HepG2 (cell line): ENCODE measurements at regions not wholly inside any gene's neighbourhood (a gene's known extent, or its start where the extent isn't known, plus 50 kb on each side); places are given as distances from the start of the nearest gene placed in this dataset.

ENCODE experiments used
- ATAC-seq: fragments of 200-7000 bp; cut with Tn5 transposase; 3 replicates; pipeline ENCODE4 v1.9.1; 2020; ENCODE audit warnings: mild to moderate bottlenecking, moderate library complexity
- BruUV-seq: library from RNA; stranded (reverse); fragments of 400-500 nt; replicated peaks from 2 replicates; lab custom pipeline; 2021; lab: Mats Ljungman, UMichigan
- CTCF ChIA-PET: fragments of 300-600 bp; formaldehyde crosslinking; extraction: SDS; loops from one replicate; lab custom pipeline; 2021; ENCODE audit warnings: low total read pairs, inconsistent platforms, low intra/inter-chr PET ratio; lab: Yijun Ruan, JAX
- POLR2A ChIA-PET: fragments of 350-600 bp; sonication (Branson Sonifier 250); formaldehyde crosslinking; loops from one replicate; lab custom pipeline; 2020; ENCODE audit warnings: antibody characterized with exemption, inconsistent platforms; lab: Yijun Ruan, JAX
- DNase-seq: peaks from one replicate; pipeline ENCODE4 v3.0.0-alpha.2; 2015; ENCODE audit warnings: low spot score
- FAIRE-seq: peaks from 3 replicates; lab custom pipeline; 2011; peaks lifted over from hg19 to GRCh38; lab: Jason Lieb, UNC
- H2AFZ ChIP-seq: one replicate; pipeline ENCODE4 v1.6.1; 2011; ENCODE audit warnings: low read length, inconsistent platforms
- H3K27ac ChIP-seq: fragments of 300-600 bp; 3 replicates; pipeline ENCODE4 v1.8.0; 2011; ENCODE audit warnings: mixed run types, mild to moderate bottlenecking, mixed read lengths, low read length, inconsistent platforms; ENCODE audit not compliant: insufficient read depth; ENCODE audit errors: extremely low read length
- H3K27me3 ChIP-seq, 2 experiments: fragments of 200-600 bp in 1 of 2; 2 replicates in 1 of 2; 3 replicates in 1 of 2; pipeline versions ENCODE4 v1.6.0 to v1.8.0; 2011; ENCODE audit warnings: low read length in 2 of 2, mild to moderate bottlenecking in 2 of 2, moderate library complexity in 2 of 2, inconsistent platforms in 1 of 2; ENCODE audit not compliant: insufficient read depth in 2 of 2, control insufficient read depth in 1 of 2
- H3K36me3 ChIP-seq, 2 experiments: fragments of 200-600 bp in 1 of 2; replicated peaks in 1 of 2; 2 replicates in 1 of 2; 3 replicates in 1 of 2; pipeline versions ENCODE4 v1.5.1 to v1.8.0; 2011; ENCODE audit warnings: low read length in 2 of 2, inconsistent platforms in 1 of 2; ENCODE audit not compliant: insufficient read depth in 2 of 2, control insufficient read depth in 1 of 2
- H3K4me1 ChIP-seq: 2 replicates; pipeline ENCODE4 v1.5.1; 2012; ENCODE audit warnings: low read length, inconsistent platforms; ENCODE audit not compliant: insufficient read depth
- H3K4me2 ChIP-seq: 2 replicates; pipeline ENCODE4 v1.6.0; 2011; ENCODE audit warnings: low read depth, low read length, inconsistent platforms
- H3K4me3 ChIP-seq, 3 experiments: fragments of 200-600 bp in 1 of 3; sonication (generic), shearing (Covaris generic) in 1 of 3; replicated peaks in 1 of 3; 2 replicates each; pipeline ENCODE4 v1.5.1; 2011 to 2016; ENCODE audit warnings: low read length in 3 of 3, inconsistent platforms in 2 of 3, low read depth in 2 of 3, mild to moderate bottlenecking in 2 of 3, control low read depth in 1 of 3, mixed read lengths in 1 of 3; ENCODE audit not compliant: insufficient read depth in 1 of 3
- H3K79me2 ChIP-seq: one replicate; pipeline ENCODE4 v1.6.1; 2011; ENCODE audit warnings: low read length, inconsistent platforms; ENCODE audit not compliant: insufficient read depth
- H3K9ac ChIP-seq: 2 replicates; pipeline ENCODE4 v1.6.0; 2011; ENCODE audit warnings: mild to moderate bottlenecking, low read depth, low read length, inconsistent platforms; ENCODE audit not compliant: insufficient read depth
- H3K9me3 ChIP-seq: 2 replicates; pipeline ENCODE4 v1.5.1; 2012; ENCODE audit warnings: mild to moderate bottlenecking, low read length
- H4K20me1 ChIP-seq: 2 replicates; pipeline ENCODE4 v1.6.0; 2011; ENCODE audit warnings: inconsistent platforms, mild to moderate bottlenecking, low read length, moderate library complexity; ENCODE audit not compliant: insufficient read depth
- BRD4 ChIP-seq: sonication (generic); formaldehyde crosslinking; IDR thresholded peaks from 2 replicates; pipeline ENCODE4 v1.4.0; 2020; ENCODE audit warnings: missing genetic modification reagents
- FOXA3 ChIP-seq: IDR thresholded peaks from 2 replicates; pipeline ENCODE4 v1.6.1; 2016; ENCODE audit warnings: missing genetic modification reagents, missing compliant biosample characterization
- MEIS2 ChIP-seq: sonication (generic); formaldehyde crosslinking; IDR thresholded peaks from 2 replicates; pipeline ENCODE4 v1.9.0; 2021; ENCODE audit warnings: mild to moderate bottlenecking, missing genetic modification reagents
- NR2F6 ChIP-seq, 2 experiments: IDR thresholded peaks; 2 replicates each; pipeline ENCODE4 v1.6.1; 2016; ENCODE audit warnings: antibody characterized with exemption in 1 of 2, mild to moderate bottlenecking in 1 of 2
- RAD51 ChIP-seq: fragments of 450-650 bp; IDR thresholded peaks from 2 replicates; pipeline ENCODE4 v1.6.1; 2016; ENCODE audit warnings: borderline replicate concordance
- RARG ChIP-seq: sonication (generic); formaldehyde crosslinking; IDR thresholded peaks from 2 replicates; pipeline ENCODE4 v1.4.0; 2020; ENCODE audit warnings: low read depth, mild to moderate bottlenecking, missing genetic modification reagents
- TFAP4 ChIP-seq: sonication (generic); IDR thresholded peaks from 2 replicates; pipeline ENCODE4 v1.6.1; 2016; ENCODE audit warnings: low read depth, borderline replicate concordance
- TRIM24 ChIP-seq: sonication (generic); formaldehyde crosslinking; IDR thresholded peaks from 2 replicates; pipeline ENCODE4 v1.8.0; 2022; ENCODE audit warnings: mild to moderate bottlenecking, missing genetic modification reagents
- ZFAT ChIP-seq: sonication (generic); formaldehyde crosslinking; conservative IDR thresholded peaks from 2 replicates; pipeline ENCODE4 v1.8.1; 2023; ENCODE audit warnings: missing genetic modification reagents, inconsistent platforms
- ZNF432 ChIP-seq: sonication (generic); formaldehyde crosslinking; IDR thresholded peaks from 2 replicates; pipeline ENCODE4 v1.5.0; 2020; ENCODE audit warnings: missing genetic modification reagents, mild to moderate bottlenecking, borderline replicate concordance
- ZNF639 ChIP-seq: conservative IDR thresholded peaks from 2 replicates; pipeline ENCODE4 v1.6.1; 2018; ENCODE audit warnings: missing genetic modification reagents
- ZSCAN9 ChIP-seq: IDR thresholded peaks from 2 replicates; pipeline ENCODE4 v1.6.1; 2016; ENCODE audit warnings: borderline replicate concordance
- WGBS: methylation state at CpG from one replicate; pipeline ENCODE4 v1.1.6; 2017; ENCODE audit warnings: low lambda C conversion rate; 5-methylcytosine and 5-hydroxymethylcytosine counted together
- in situ Hi-C: cut with HindIII; loops from 2 replicates; pipeline ENCODE4 v1.10.0; 2017; ENCODE audit warnings: low pct_unique_long_range_greater_than_20kb; ENCODE audit not compliant: extremely low pct_ligation_motif_present
- intact Hi-C: fragments of 100-400 bp; cut with micrococcal nuclease; formaldehyde crosslinking; loops from one replicate; pipeline ENCODE4 v1.10.0; 2022; ENCODE audit not compliant: unreplicated experiment

DNA sequence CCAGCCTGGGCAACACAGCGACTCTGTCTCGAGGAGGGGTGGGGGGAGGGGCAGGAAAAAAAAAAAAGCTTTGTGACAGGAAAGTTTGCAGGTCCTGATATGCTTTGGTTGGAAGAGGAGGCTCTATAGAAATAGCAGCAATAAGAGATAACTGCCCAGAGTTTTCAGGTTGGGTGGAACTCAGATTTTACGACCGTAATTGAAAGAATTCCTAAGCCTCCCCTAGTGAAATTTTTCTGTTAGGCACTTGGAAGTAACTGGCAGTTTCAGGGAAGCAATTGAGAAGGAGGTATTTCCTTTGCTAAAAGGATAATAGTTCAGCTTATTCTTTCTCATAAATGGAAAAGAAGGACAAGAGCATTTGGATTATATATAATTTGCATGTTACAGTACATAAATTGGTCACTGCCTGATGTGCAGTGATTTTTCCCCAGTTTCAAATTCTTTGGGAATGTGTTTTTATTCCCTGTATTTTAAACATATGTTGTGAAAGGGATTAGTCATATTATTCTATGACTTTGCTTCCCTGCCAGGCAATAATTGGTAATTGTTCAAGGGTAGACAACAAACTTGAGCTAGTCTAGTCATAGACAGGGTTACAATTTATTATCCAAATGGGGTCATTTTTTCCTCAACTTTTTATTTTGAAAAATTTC lies 452.8 kb downstream of the AEBP2 start:
- Histone ChIP-seq H3K79me2 (no peaks in the 10 kb centered on the region), H4K20me1 (no peaks in the 10 kb centered on the region), H3K4me1 (no peaks in the 10 kb centered on the region), H3K4me3 (no peak overlapping the region), H3K27me3 (no peaks in the 10 kb centered on the region), H3K9me3 (no peaks in the 10 kb centered on the region), H3K27ac (no peak overlapping the region), H3K36me3 (no peaks in the 10 kb centered on the region), H3K4me2 (no peak overlapping the region), H3K9ac (no peak overlapping the region), H2AFZ (no peak overlapping the region)
- CTCF ChIA-PET = no interaction called here
- in situ Hi-C loops = no loop called here
- 22% methylated on average over 4 of the region's 4 CpGs for WGBS
- FAIRE-seq (no peak), ATAC-seq (no peak), DNase-seq (no peak)
- intact Hi-C loops = loop anchor here (10.0 kb wide), 1 partner anchor 137 kb away; no protein-coding TSS in a partner anchor
- no peak for TF ChIP-seq ZNF432
- no peak for TF ChIP-seq TFAP4
- no peak for TF ChIP-seq RARG
- no peak for TF ChIP-seq ZSCAN9 (CRISPR knock-in tag)
- no peak for TF ChIP-seq TRIM24 (CRISPR knock-in tag)
- no peak for TF ChIP-seq NR2F6 (IDR thresholded peaks at IDR 0.05)
- no peak for TF ChIP-seq NR2F6 (CRISPR knock-in tag; IDR thresholded peaks at IDR 0.05)
- TF ChIP-seq FOXA3 = no peak
- no peak for TF ChIP-seq ZNF639 (CRISPR knock-in tag)
- TF ChIP-seq MEIS2 (CRISPR knock-in tag) = no peak
- no peak for TF ChIP-seq BRD4 (CRISPR knock-in tag)
- no peak for TF ChIP-seq ZFAT
- TF ChIP-seq RAD51 = no peak
- no TSS peak for BruUV-seq
- POLR2A ChIA-PET = no interaction called here
